DMS 273 (cell line): ENCODE measurements at regions not wholly inside any gene's neighbourhood (a gene's known extent, or its start where the extent isn't known, plus 50 kb on each side); places are given as distances from the start of the nearest gene placed in this dataset.
A peak's percentile ranks its signal among the peaks of the same experiment; 100 is the strongest.

Source experiments
- DNase-seq: peaks from one replicate; lab custom pipeline; 2025; ENCODE audit not compliant: unreplicated experiment; lab: John Stamatoyannopoulos, UW

- peak; percentile 97 for DNase-seq
These were observed 180.3 kb upstream of the GRB10 start for GRCh38 chr7:50962962-50963374.

- DNase-seq = peak; percentile 27
These were observed 179.7 kb upstream of the GRB10 start for GRCh38 chr7:50962281-50962883.

- DNase-seq = no peak
These were observed 178.1 kb upstream of the GRB10 start for GRCh38 chr7:50960621-50961310.

- DNase-seq = no peak
These were observed 177.3 kb upstream of the GRB10 start for GRCh38 chr7:50959991-50960390.

GRCh38 chr7:50959560-50959959 lies 176.9 kb upstream of the GRB10 start:
- no peak for DNase-seq

GRCh38 chr7:50957855-50958254 lies 175.2 kb upstream of the GRB10 start:
- no peak for DNase-seq

GRCh38 chr7:50957431-50957830 lies 174.7 kb upstream of the GRB10 start:
- DNase-seq = no peak

GRCh38 chr7:50956522-50957155 lies 173.9 kb upstream of the GRB10 start:
- no peak for DNase-seq

GRCh38 chr7:50954716-50955115 lies 172.0 kb upstream of the GRB10 start:
- no peak for DNase-seq

GRCh38 chr7:50954245-50954644 lies 171.5 kb upstream of the GRB10 start:
- DNase-seq = no peak

- DNase-seq = no peak
These were observed 171.1 kb upstream of the GRB10 start for GRCh38 chr7:50953820-50954219.

DNA sequence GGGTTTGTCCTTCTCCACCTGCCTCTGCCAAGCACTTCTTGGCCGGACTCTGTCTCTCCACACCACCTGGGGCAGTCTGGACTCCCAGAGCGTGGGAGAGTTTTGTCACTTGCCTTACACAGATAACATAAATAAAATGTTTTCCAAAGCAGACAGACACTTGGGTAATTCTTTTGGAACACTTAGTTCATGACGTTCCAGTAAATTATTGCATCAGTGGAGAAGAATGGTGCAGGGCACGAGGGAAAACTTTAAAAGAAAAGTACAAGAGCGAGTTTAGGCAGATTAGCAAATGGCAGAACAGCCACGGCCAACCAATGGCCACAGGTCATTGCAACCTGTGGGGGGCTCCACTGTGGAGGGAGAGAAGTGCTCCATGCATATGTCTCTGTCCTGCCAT lies 170.6 kb upstream of the GRB10 start:
- DNase-seq = no peak

DNA sequence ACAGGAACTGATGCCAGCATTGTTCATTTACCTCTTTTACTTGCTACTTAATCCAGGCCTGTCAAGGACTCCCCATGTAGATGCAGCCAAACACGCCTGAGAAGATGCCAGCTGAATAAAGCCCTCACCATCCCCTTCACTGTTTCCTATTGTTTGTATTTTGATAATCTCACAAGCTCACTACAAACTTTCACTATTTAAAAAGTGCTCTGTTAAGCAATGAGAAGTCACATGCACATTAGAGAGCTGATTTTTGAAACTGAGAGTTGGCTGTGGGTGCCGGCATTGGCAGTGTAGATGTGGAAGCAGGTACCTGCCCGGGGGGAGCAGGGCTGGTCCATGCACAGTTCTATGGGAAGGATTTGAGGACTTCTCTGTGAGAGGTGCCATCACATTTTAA lies 169.8 kb upstream of the GRB10 start:
- DNase-seq = no peak

DNA sequence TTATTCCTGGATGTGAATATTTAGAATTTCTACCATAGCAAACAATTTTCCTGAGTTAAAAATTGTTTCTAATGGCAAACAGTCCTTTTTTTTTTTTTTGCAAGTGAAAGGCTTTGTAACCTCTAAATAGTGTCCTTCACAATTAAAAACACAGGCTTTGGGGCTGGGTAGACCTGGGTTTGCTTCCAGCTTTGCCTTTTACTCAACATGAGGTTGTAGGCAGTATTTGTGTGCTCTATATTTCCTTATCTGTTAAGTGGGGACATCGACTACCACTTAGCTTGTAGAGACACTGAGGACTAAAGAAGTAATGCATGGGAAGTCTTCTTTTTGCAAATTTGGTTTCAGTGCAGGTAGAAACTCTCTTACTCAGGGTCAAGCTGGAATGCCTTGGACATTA lies 169.4 kb upstream of the GRB10 start:
- no peak for DNase-seq

- no peak for DNase-seq
These were observed 160.8 kb upstream of the GRB10 start for GRCh38 chr7:50943482-50943881.

- no peak for DNase-seq
These were observed 158.8 kb upstream of the GRB10 start for GRCh38 chr7:50941525-50941924.

DNA sequence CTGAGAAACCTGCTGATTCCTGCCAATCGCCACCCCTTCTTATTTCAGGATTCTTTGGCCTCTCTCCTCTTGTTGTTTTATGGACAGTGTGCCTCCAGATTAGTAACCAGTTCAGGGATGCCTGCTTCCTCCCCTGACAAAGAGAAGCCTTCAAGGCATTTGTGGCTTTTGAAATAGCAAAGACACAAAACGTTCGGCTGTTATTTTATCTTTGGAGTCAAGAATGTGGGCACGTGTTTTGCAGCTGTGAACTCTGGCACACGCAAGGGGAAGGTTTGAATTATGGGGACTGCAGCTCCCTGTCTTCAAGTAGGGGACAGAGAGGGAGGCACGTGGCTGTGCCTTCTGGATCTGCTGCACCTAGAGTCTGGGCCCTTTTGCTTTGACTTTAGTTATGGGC lies 157.9 kb upstream of the GRB10 start:
- no peak for DNase-seq

DNA sequence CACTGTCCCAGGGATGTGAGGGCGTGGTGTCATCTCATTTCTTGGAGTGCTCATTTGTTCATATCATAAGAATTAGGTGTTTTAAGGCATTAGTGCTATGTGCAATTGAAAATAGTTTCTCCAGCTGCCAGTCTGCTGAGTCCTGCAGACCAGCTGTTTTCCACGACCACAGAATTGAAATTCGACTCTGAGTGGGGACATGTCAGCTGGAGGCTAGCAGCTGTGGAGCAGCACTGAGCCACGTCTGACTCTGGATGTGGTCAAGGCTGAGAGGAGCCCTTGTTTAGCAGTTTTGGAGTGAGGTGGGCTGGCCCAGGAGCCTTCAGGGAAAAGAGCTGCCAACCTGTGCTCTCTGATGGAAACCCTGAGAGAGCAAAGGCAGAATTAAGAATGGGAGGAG lies 156.3 kb upstream of the GRB10 start:
- peak; percentile 71 for DNase-seq

- no peak for DNase-seq
These were observed 155.0 kb upstream of the GRB10 start for GRCh38 chr7:50937727-50938126.

DNA sequence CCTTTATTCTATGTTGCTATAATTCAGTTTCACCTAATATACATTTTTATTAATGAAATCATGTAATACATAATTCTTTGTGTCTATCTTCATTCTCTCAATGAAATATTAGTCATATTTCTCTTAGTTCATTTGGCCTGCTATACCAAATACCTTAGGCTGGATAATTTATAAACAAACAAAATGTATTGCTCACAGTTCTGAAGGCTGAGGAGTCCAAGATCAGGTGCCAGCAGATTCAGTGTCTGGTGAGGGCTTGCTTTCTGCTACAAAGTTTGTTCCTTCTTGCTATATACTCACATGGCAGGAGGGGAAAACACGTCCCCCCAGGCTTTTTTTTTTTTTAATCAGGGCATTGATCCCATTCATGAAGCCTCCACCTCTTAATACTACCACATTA lies 143.4 kb upstream of the GRB10 start:
- no peak for DNase-seq

- DNase-seq = no peak
These were observed 140.8 kb upstream of the GRB10 start for GRCh38 chr7:50923476-50923875.

DNA sequence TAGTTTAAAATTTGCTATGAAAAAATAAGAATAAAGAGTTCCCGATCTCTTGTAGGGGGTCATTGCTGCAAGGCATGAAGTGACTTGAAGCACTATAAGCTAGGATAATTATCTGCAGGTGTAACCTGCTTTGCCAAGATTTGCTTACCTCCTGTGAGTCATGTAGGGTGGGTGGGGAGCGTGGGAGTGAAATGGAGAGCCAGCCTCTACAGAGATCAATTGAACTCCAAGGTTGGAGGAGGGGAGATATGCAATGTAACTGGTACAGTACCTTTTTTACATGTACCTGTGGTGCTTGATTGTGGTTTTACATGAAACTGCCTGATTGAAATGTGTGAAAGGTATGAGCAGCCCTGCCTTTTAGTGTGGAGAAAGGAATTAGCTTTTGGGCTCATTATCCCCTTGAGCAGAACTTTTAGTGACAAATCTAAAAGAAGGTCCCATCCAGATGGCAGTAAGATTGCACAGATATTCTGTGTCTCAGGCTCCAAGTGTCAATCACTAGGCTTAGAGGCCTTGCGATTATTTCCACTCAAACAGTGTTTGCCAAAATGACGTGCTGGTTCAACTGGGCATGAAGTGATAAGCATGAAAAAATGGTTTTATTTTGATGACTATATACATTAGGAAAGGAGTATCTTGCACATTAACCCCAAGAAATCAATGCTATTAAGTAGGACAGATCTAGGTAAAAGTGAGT lies 138.6 kb upstream of the GRB10 start:
- no peak for DNase-seq
